ENCODE measurements at regions not wholly inside any gene's neighbourhood (a gene's known extent, or its start where the extent isn't known, plus 50 kb on each side); places are given as distances from the start of the nearest gene placed in this dataset.

- TF ChIP-seq ZNF70 (CRISPR knock-in tag; IDR thresholded peaks at IDR 0.05), result no peak
- TF ChIP-seq CREB5 (CRISPR knock-in tag; IDR thresholded peaks at IDR 0.05; ENCODE audit: low read depth), result no peak
- no peak for TF ChIP-seq PATZ1 (CRISPR knock-in tag; IDR thresholded peaks at IDR 0.05; ENCODE audit: borderline replicate concordance)
- no peak for TF ChIP-seq PPARA (CRISPR knock-in tag; IDR thresholded peaks at IDR 0.05; ENCODE audit: borderline replicate concordance)
- no peak for TF ChIP-seq CSRNP3 (CRISPR knock-in tag; IDR thresholded peaks at IDR 0.05)
- no peak for TF ChIP-seq RARB (CRISPR knock-in tag; IDR thresholded peaks at IDR 0.05)
- no peak for TF ChIP-seq ZFP30 (CRISPR knock-in tag; IDR thresholded peaks at IDR 0.05)
- no peak for TF ChIP-seq ZNF565 (CRISPR knock-in tag; conservative IDR thresholded peaks at IDR 0.05; ENCODE audit: low read depth)
- TF ChIP-seq ZFP3 (CRISPR knock-in tag; IDR thresholded peaks at IDR 0.05), result no peak
- TF ChIP-seq GLIS3 (CRISPR knock-in tag; IDR thresholded peaks at IDR 0.05), result no peak
- TF ChIP-seq TSHZ2 (CRISPR knock-in tag; IDR thresholded peaks at IDR 0.05), result no peak
Observed at GRCh38 chr7:153432063-153432462, 620.1 kb upstream of the DPP6 start.

Measured in SK-N-SH treated with all-trans-retinoic acid at 6 μM for 48 hours (cell line).